OCI-LY3 (cell line): ENCODE measurements at regions not wholly inside any gene's neighbourhood (a gene's known extent, or its start where the extent isn't known, plus 50 kb on each side); places are given as distances from the start of the nearest gene placed in this dataset.

Experiments used
- EZH2phosphoT487 ChIP-seq: fragments of 200-600 bp; shearing (Covaris generic); IDR thresholded peaks from 2 replicates; pipeline ENCODE4 v1.6.1; 2018; ENCODE audit warnings: antibody characterized with exemption, mixed run types, low read depth
- TF ChIP-seq, protein P1 (sequence below): fragments of 200-600, 300-600 bp; sonication (generic); IDR thresholded peaks from 2 replicates; pipeline ENCODE4 v1.5.1; 2014; ENCODE audit warnings: antibody characterized with exemption, low read length, low read depth

DNA sequence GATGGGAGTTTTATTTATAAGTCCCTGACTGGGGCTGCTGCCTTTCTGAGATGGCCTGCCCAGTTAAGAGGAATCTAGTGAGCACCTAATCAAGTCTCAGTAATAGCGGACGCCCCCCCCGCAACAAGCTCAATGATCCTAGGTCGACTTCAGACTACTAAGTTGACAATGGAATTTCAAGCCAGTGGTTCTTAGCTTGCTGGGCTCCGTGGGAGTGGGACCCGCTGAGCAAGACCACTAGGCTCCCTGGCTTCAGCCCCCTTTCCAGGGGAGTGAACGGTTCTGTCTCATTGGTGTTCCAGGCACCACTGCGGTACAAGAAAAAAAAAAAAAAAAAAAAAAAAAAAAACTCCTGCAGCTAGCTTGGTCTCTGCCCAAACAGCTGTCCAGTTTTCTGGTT, 156.8 kb upstream of the CARD18 start:
- TF ChIP-seq, protein P1, sequence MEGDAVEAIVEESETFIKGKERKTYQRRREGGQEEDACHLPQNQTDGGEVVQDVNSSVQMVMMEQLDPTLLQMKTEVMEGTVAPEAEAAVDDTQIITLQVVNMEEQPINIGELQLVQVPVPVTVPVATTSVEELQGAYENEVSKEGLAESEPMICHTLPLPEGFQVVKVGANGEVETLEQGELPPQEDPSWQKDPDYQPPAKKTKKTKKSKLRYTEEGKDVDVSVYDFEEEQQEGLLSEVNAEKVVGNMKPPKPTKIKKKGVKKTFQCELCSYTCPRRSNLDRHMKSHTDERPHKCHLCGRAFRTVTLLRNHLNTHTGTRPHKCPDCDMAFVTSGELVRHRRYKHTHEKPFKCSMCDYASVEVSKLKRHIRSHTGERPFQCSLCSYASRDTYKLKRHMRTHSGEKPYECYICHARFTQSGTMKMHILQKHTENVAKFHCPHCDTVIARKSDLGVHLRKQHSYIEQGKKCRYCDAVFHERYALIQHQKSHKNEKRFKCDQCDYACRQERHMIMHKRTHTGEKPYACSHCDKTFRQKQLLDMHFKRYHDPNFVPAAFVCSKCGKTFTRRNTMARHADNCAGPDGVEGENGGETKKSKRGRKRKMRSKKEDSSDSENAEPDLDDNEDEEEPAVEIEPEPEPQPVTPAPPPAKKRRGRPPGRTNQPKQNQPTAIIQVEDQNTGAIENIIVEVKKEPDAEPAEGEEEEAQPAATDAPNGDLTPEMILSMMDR: no peak
- no peak for TF ChIP-seq EZH2phosphoT487
